Glomerular visceral epithelial cell (primary cell): ENCODE measurements at regions not wholly inside any gene's neighbourhood (a gene's known extent, or its start where the extent isn't known, plus 50 kb on each side); places are given as distances from the start of the nearest gene placed in this dataset.
"Not testable (repeated sequence)": the region's sequence is repeated elsewhere in the genome, so short reads cannot be mapped to it uniquely, and the experiment has no call there.

Experiments used
- DNase-seq: peaks from one replicate; pipeline ENCODE4 v3.0.0-alpha.2; 2016; ENCODE audit errors: extremely low spot score

- no peak for DNase-seq
Measured at GRCh38 chr20:47847884-47848485, 62.7 kb upstream of the SULF2 start.

- DNase-seq = not testable (repeated sequence)
Measured at GRCh38 chr20:47847220-47847619, 61.9 kb upstream of the SULF2 start.

- DNase-seq = not testable (repeated sequence)
Measured at GRCh38 chr20:47846651-47847050, 61.4 kb upstream of the SULF2 start.

DNA sequence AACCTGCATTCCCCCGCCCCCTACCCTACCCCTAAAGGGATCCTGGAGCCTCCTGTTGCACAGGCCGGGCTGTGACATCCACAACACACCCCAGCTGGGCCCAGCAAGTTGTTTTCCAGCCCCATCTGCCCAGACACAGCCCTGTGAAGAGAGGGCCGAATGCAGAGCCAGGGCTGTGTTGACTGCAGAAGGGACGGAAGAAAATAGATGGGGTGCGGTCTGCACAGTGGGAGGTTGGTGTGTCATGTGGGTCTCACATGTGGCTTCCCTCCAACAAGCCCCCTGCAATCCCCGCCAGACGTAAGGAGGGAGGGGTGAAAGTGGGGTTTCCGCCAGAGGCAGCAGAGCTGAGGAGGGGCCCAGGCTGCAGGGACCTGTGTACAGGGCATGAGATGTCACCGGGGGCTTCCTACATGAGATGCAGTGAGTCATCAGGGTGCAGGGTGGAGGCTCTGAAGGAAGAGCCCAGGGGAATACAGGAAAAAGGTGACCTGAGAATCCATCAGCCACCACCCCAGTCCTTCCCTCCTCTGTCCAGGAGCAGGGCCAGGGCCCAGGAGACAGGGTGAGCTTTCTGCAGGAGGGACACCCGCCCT, 60.2 kb upstream of the SULF2 start:
- DNase-seq = not testable (repeated sequence)

DNA sequence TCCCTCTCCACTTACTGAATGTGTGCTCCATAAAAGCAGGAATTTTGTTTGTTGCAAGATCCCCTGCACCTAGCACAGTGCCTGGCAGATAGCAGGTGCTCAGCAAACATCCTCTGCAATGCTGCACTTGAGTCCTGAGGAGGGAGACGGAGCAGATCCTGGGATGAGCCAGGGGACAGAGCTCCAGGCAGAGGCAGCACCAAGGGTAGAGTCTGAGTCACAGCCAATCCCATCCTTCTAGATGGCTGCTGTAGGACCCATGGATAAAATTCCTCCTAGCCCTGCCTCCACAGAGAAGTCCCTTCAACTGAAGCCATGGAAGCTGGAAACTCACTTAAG, 59.3 kb upstream of the SULF2 start:
- not testable (repeated sequence) for DNase-seq

GRCh38 chr20:47843886-47844567, 58.7 kb upstream of the SULF2 start:
- DNase-seq = no peak

- not testable (repeated sequence) for DNase-seq
Measured at GRCh38 chr20:47842950-47843349, 57.7 kb upstream of the SULF2 start.

GRCh38 chr20:47842004-47842403, 56.7 kb upstream of the SULF2 start:
- DNase-seq = not testable (repeated sequence)

- not testable (repeated sequence) for DNase-seq
Measured at GRCh38 chr20:47836256-47836817, 51.1 kb upstream of the SULF2 start.
